Fibroblast of lung (primary cell): ENCODE measurements at regions not wholly inside any gene's neighbourhood (a gene's known extent, or its start where the extent isn't known, plus 50 kb on each side); places are given as distances from the start of the nearest gene placed in this dataset.

ENCODE experiments used
- DNase-seq, 2 donors: peaks; one replicate each; pipeline versions ENCODE4 v3.0.0 to v3.0.0-alpha.2; 2010; ENCODE audit warnings: low read depth in 2 of 2
- H2AFZ ChIP-seq: 2 replicates; pipeline ENCODE4 v1.5.1; 2012; ENCODE audit warnings: low read length, control low read depth, inconsistent platforms
- H3K27ac ChIP-seq: 2 replicates; pipeline ENCODE4 v1.5.1; 2011; ENCODE audit warnings: low read length, control low read depth; ENCODE audit not compliant: insufficient read depth
- H3K27me3 ChIP-seq: 2 replicates; pipeline ENCODE4 v1.5.1; 2011; ENCODE audit warnings: mild to moderate bottlenecking, low read length; ENCODE audit not compliant: control insufficient read depth, insufficient read depth
- H3K36me3 ChIP-seq: 2 replicates; pipeline ENCODE4 v1.5.1; 2011; ENCODE audit warnings: low read length; ENCODE audit not compliant: control insufficient read depth, insufficient read depth
- H3K4me1 ChIP-seq: 2 replicates; pipeline ENCODE4 v1.5.1; 2011; ENCODE audit warnings: low read length; ENCODE audit not compliant: control insufficient read depth, insufficient read depth; ENCODE audit errors: extremely low read depth
- H3K4me2 ChIP-seq: 2 replicates; pipeline ENCODE4 v1.5.1; 2011; ENCODE audit warnings: low read length, control low read depth; ENCODE audit not compliant: insufficient read depth; ENCODE audit errors: extremely low read depth
- H3K4me3 ChIP-seq, 4 experiments: fragments of 200-600 bp in 1 of 4; sonication (generic) in 1 of 4; replicated peaks in 1 of 4; 2 replicates each; pipeline ENCODE4 v1.5.1; 2011 to 2016; ENCODE audit warnings: low read length in 4 of 4, low read depth in 3 of 4, mild to moderate bottlenecking in 3 of 4, control low read depth in 2 of 4, inconsistent platforms in 1 of 4, mixed read lengths in 1 of 4; ENCODE audit not compliant: insufficient read depth in 1 of 4; ENCODE audit errors: control extremely low read depth in 1 of 4
- H3K79me2 ChIP-seq: 2 replicates; pipeline ENCODE4 v1.5.1; 2012; ENCODE audit warnings: mild to moderate bottlenecking, low read length, inconsistent platforms; ENCODE audit not compliant: control insufficient read depth, insufficient read depth
- H3K9ac ChIP-seq: 2 replicates; pipeline ENCODE4 v1.5.1; 2011; ENCODE audit warnings: mild to moderate bottlenecking, low read length, control low read depth; ENCODE audit not compliant: insufficient read depth
- H3K9me3 ChIP-seq: 2 replicates; pipeline ENCODE4 v1.5.1; 2012; ENCODE audit warnings: low read depth, low read length; ENCODE audit not compliant: control insufficient read depth, insufficient read depth
- H4K20me1 ChIP-seq: 2 replicates; pipeline ENCODE4 v1.5.1; 2011; ENCODE audit warnings: low read length; ENCODE audit not compliant: control insufficient read depth, insufficient read depth; ENCODE audit errors: extremely low read depth
- CTCF ChIP-seq, 2 donors: IDR thresholded peaks in 1 of 2; conservative IDR thresholded peaks in 1 of 2; 1 replicate in 1 of 2; 2 replicates in 1 of 2; pipeline ENCODE4 v1.5.1; 2011 to 2012; ENCODE audit warnings: low read length in 2 of 2, control low read depth in 1 of 2, inconsistent platforms in 1 of 2, low read depth in 1 of 2, mild to moderate bottlenecking in 1 of 2
- EZH2 ChIP-seq: IDR thresholded peaks from 2 replicates; pipeline ENCODE4 v1.5.1; 2012; ENCODE audit warnings: low read length, control low read depth, mild to moderate bottlenecking; ENCODE audit errors: missing control alignments

GRCh38 chr1:147473733-147474049 is 67.6 kb upstream of the BCL9 start:
- H3K9me3 ChIP-seq: no peaks in the 10 kb centered on the region
- H3K4me1 ChIP-seq: no peaks in the 10 kb centered on the region
- H3K4me2 ChIP-seq: no peak overlapping the region
- no peak for TF ChIP-seq EZH2
- H3K36me3 ChIP-seq: no peaks in the 10 kb centered on the region
- H3K9ac ChIP-seq: no peak overlapping the region
- H3K27ac ChIP-seq: no peak overlapping the region
- H2AFZ ChIP-seq: no peak overlapping the region
- no peak for DNase-seq
- H3K4me3 ChIP-seq: no peak overlapping the region
- H3K27me3 ChIP-seq: no peaks in the 10 kb centered on the region
- no peaks in the 10 kb centered on the region for H3K79me2 ChIP-seq
- H4K20me1 ChIP-seq: no peaks in the 10 kb centered on the region

GRCh38 chr1:147475488-147475887 is 65.8 kb upstream of the BCL9 start:
- Histone ChIP-seq H3K4me1 (no peaks in the 10 kb centered on the region), H3K27me3 (no peaks in the 10 kb centered on the region), H3K27ac (no peak overlapping the region), H3K79me2 (no peaks in the 10 kb centered on the region), H3K9ac (no peak overlapping the region), H3K4me2 (no peak overlapping the region), H4K20me1 (no peaks in the 10 kb centered on the region), H3K36me3 (no peaks in the 10 kb centered on the region), H3K4me3 (no peak overlapping the region), H3K9me3 (no peaks in the 10 kb centered on the region), H2AFZ (no peak overlapping the region)
- peak in 1 of 2 donors; percentile 20 for DNase-seq
- TF ChIP-seq CTCF (conservative IDR thresholded peaks at IDR 0.05 in 1 of 2, IDR thresholded peaks at IDR 0.05 in 1 of 2; ENCODE audit: low read depth in 1 of 2, low read length in 2 of 2) (no peak), EZH2 (no peak)

GRCh38 chr1:147478521-147478920 is 62.8 kb upstream of the BCL9 start:
- no peak overlapping the region for H2AFZ ChIP-seq
- H3K9ac ChIP-seq: no peak overlapping the region
- no peaks in the 10 kb centered on the region for H4K20me1 ChIP-seq
- H3K4me3 ChIP-seq: no peak overlapping the region
- H3K27me3 ChIP-seq: no peaks in the 10 kb centered on the region
- no peak for DNase-seq
- H3K9me3 ChIP-seq: no peaks in the 10 kb centered on the region
- H3K27ac ChIP-seq: no peak overlapping the region
- H3K4me2 ChIP-seq: no peak overlapping the region
- no peaks in the 10 kb centered on the region for H3K4me1 ChIP-seq
- no peaks in the 10 kb centered on the region for H3K36me3 ChIP-seq
- no peaks in the 10 kb centered on the region for H3K79me2 ChIP-seq
- TF ChIP-seq EZH2 (no peak), CTCF (conservative IDR thresholded peaks at IDR 0.05 in 1 of 2, IDR thresholded peaks at IDR 0.05 in 1 of 2; ENCODE audit: low read depth in 1 of 2, low read length in 2 of 2) (no peak)
